Neuronal stem cell (in vitro differentiated cells): ENCODE measurements at regions not wholly inside any gene's neighbourhood (a gene's known extent, or its start where the extent isn't known, plus 50 kb on each side); places are given as distances from the start of the nearest gene placed in this dataset.
"Not testable (repeated sequence)": the region's sequence is repeated elsewhere in the genome, so short reads cannot be mapped to it uniquely, and the experiment has no call there.

Experiments used
- DNase-seq: peaks from one replicate; pipeline ENCODE4 v3.0.0-alpha.2; 2013; ENCODE audit warnings: low spot score
- H2AFZ ChIP-seq: one replicate; pipeline ENCODE4 v1.6.1; 2013; ENCODE audit warnings: mild to moderate bottlenecking, low read length, inconsistent platforms
- H2AK5ac ChIP-seq: 2 replicates; pipeline ENCODE4 v1.6.1; 2013; ENCODE audit warnings: low read depth, mild to moderate bottlenecking, inconsistent platforms, low read length, moderate library complexity, mixed read lengths
- H2BK120ac ChIP-seq: 2 replicates; pipeline ENCODE4 v1.6.1; 2013; ENCODE audit warnings: low read depth, mild to moderate bottlenecking, inconsistent platforms, low read length, moderate library complexity, mixed read lengths
- H2BK12ac ChIP-seq: one replicate; pipeline ENCODE4 v1.6.1; 2013; ENCODE audit warnings: low read length, inconsistent platforms
- H2BK15ac ChIP-seq: 2 replicates; pipeline ENCODE4 v1.6.1; 2013; ENCODE audit warnings: mild to moderate bottlenecking, low read length, inconsistent platforms, mixed read lengths
- H2BK5ac ChIP-seq: one replicate; pipeline ENCODE4 v1.6.1; 2013; ENCODE audit warnings: inconsistent platforms, mild to moderate bottlenecking, low read length, moderate library complexity
- H3K14ac ChIP-seq: one replicate; pipeline ENCODE4 v1.6.1; 2013; ENCODE audit warnings: low read length, inconsistent platforms
- H3K18ac ChIP-seq: 2 replicates; pipeline ENCODE4 v1.6.1; 2013; ENCODE audit warnings: low read length, inconsistent platforms
- H3K23ac ChIP-seq: 2 replicates; pipeline ENCODE4 v1.6.1; 2013; ENCODE audit warnings: low read depth, mild to moderate bottlenecking, mixed read lengths, low read length, inconsistent platforms; ENCODE audit not compliant: poor library complexity
- H3K27ac ChIP-seq: replicated peaks from 3 replicates; pipeline ENCODE4 v1.5.1; 2013; ENCODE audit warnings: low read length, inconsistent platforms
- H3K27me3 ChIP-seq, 3 experiments: 2 replicates each; pipeline ENCODE4 v1.6.1; 2013; ENCODE audit warnings: low read length in 3 of 3, mild to moderate bottlenecking in 2 of 3, inconsistent platforms in 1 of 3, low read depth in 1 of 3, mixed read lengths in 1 of 3, moderate library complexity in 1 of 3; ENCODE audit not compliant: control insufficient read depth in 3 of 3, insufficient read depth in 3 of 3
- H3K36me3 ChIP-seq, 2 donors: replicated peaks in 1 of 2; 2 replicates each; pipeline ENCODE4 v1.6.1; 2013; ENCODE audit warnings: low read length in 2 of 2; ENCODE audit not compliant: control insufficient read depth in 2 of 2, insufficient read depth in 2 of 2
- H3K4ac ChIP-seq: 2 replicates; pipeline ENCODE4 v1.6.1; 2013; ENCODE audit warnings: inconsistent platforms, mild to moderate bottlenecking, low read length, moderate library complexity
- H3K4me1 ChIP-seq, 2 donors: 1 replicate in 1 of 2; 2 replicates in 1 of 2; pipeline ENCODE4 v1.6.1; 2013; ENCODE audit warnings: low read length in 2 of 2, low read depth in 1 of 2; ENCODE audit not compliant: control insufficient read depth in 2 of 2, insufficient read depth in 1 of 2
- H3K4me2 ChIP-seq: one replicate; pipeline ENCODE4 v1.6.1; 2013; ENCODE audit warnings: mild to moderate bottlenecking, low read length, inconsistent platforms; ENCODE audit not compliant: insufficient read depth, poor library complexity, severe bottlenecking
- H3K4me3 ChIP-seq, 2 donors: 2 replicates each; pipeline ENCODE4 v1.5.1; 2013; ENCODE audit warnings: low read length in 2 of 2, mild to moderate bottlenecking in 2 of 2, inconsistent platforms in 1 of 2, moderate library complexity in 1 of 2
- H3K79me1 ChIP-seq: one replicate; pipeline ENCODE4 v1.6.1; 2013; ENCODE audit warnings: low read depth, mild to moderate bottlenecking, inconsistent platforms, low read length, moderate library complexity
- H3K9ac ChIP-seq: one replicate; pipeline ENCODE4 v1.6.1; 2013; ENCODE audit warnings: mild to moderate bottlenecking, low read depth, low read length, inconsistent platforms; ENCODE audit not compliant: poor library complexity
- H3K9me3 ChIP-seq, 2 donors: replicated peaks in 1 of 2; 2 replicates each; pipeline versions ENCODE3 to v1.6.1; 2013; ENCODE audit warnings: low read length in 2 of 2, mild to moderate bottlenecking in 2 of 2, inconsistent platforms in 1 of 2, low read depth in 1 of 2, mixed read lengths in 1 of 2, moderate library complexity in 1 of 2; ENCODE audit not compliant: control insufficient read depth in 2 of 2, insufficient read depth in 1 of 2
- H4K8ac ChIP-seq: one replicate; pipeline ENCODE4 v1.6.1; 2013; ENCODE audit warnings: low read depth, mild to moderate bottlenecking, inconsistent platforms, low read length, moderate library complexity
- H4K91ac ChIP-seq: one replicate; pipeline ENCODE4 v1.6.1; 2013; ENCODE audit warnings: low read length, low read depth, mild to moderate bottlenecking, inconsistent platforms; ENCODE audit not compliant: poor library complexity
- WGBS, 2 donors: extraction: QIAGEN DNeasy Blood & Tissue Kit; methylation state at CpG; one replicate each; pipeline ENCODE4 v1.1.7; 2013; ENCODE audit warnings: missing lambda C conversion rate in 2 of 2, mixed read lengths in 1 of 2; ENCODE audit not compliant: insufficient read length in 2 of 2, insufficient replicate concordance in 1 of 2; ENCODE audit errors: extremely low coverage in 2 of 2; 5-methylcytosine and 5-hydroxymethylcytosine counted together

- DNase-seq = no peak
- H3K4me3 ChIP-seq = no peak overlapping the region
- no peak overlapping the region for H4K91ac ChIP-seq
- WGBS, 2 donors = no CpG with 5 or more reads among the region's 29 CpGs
- H3K14ac ChIP-seq = no peak overlapping the region
- H3K27ac ChIP-seq = no peak overlapping the region
- no peak overlapping the region for H3K9ac ChIP-seq
- H3K36me3 ChIP-seq = no peaks in the 10 kb centered on the region
- no peaks in the 10 kb centered on the region for H3K4me1 ChIP-seq
- H3K4ac ChIP-seq = no peak overlapping the region
- H2BK5ac ChIP-seq = no peak overlapping the region
- H3K18ac ChIP-seq = no peak overlapping the region
- H3K23ac ChIP-seq = no peak overlapping the region
- H2BK15ac ChIP-seq = no peak overlapping the region
- no peak overlapping the region for H2AK5ac ChIP-seq
- H3K79me1 ChIP-seq = no peaks in the 10 kb centered on the region
- peaks cover 0 to 2% of the 10 kb centered on the region in 2 donors for H3K9me3 ChIP-seq
- no peak overlapping the region for H2BK12ac ChIP-seq
- no peak overlapping the region for H2BK120ac ChIP-seq
- H3K27me3 ChIP-seq = no peaks in the 10 kb centered on the region
- H2AFZ ChIP-seq = no peak overlapping the region
- no peak overlapping the region for H3K4me2 ChIP-seq
- no peak overlapping the region for H4K8ac ChIP-seq
Observed at GRCh38 chr17:22203208-22203715, 510.9 kb downstream of the KCNJ18 start.

GRCh38 chr17:22204076-22204475 lies 511.8 kb downstream of the KCNJ18 start:
- not testable (repeated sequence) for H3K4me2 ChIP-seq, H3K36me3 ChIP-seq, H2BK15ac ChIP-seq, H4K91ac ChIP-seq, H3K18ac ChIP-seq, H2BK120ac ChIP-seq, H3K4me3 ChIP-seq, H3K79me1 ChIP-seq, H2BK12ac ChIP-seq, H3K14ac ChIP-seq, H3K4me1 ChIP-seq, DNase-seq, H2AK5ac ChIP-seq, H3K4ac ChIP-seq, H3K27me3 ChIP-seq, H3K9me3 ChIP-seq, H2BK5ac ChIP-seq, H4K8ac ChIP-seq, H2AFZ ChIP-seq, H3K27ac ChIP-seq, H3K23ac ChIP-seq, H3K9ac ChIP-seq
- WGBS, 2 donors = no CpG with 5 or more reads among the region's 13 CpGs

GRCh38 chr17:22210212-22210611 lies 517.9 kb downstream of the KCNJ18 start:
- H3K4me2 ChIP-seq, H3K9ac ChIP-seq, H3K23ac ChIP-seq, H2BK15ac ChIP-seq, H3K27me3 ChIP-seq, H3K14ac ChIP-seq, H2AK5ac ChIP-seq, H3K9me3 ChIP-seq, H3K79me1 ChIP-seq, H2BK120ac ChIP-seq, H4K91ac ChIP-seq, H3K4ac ChIP-seq, DNase-seq, H3K36me3 ChIP-seq, H2BK5ac ChIP-seq, H2BK12ac ChIP-seq, H4K8ac ChIP-seq, H3K4me3 ChIP-seq, H3K4me1 ChIP-seq, H3K18ac ChIP-seq, H2AFZ ChIP-seq, H3K27ac ChIP-seq: not testable (repeated sequence)
- no CpG with 5 or more reads among the region's 12 CpGs for WGBS, 2 donors

- H3K23ac ChIP-seq, H3K9me3 ChIP-seq, H3K4me1 ChIP-seq, H2AFZ ChIP-seq, DNase-seq, H3K14ac ChIP-seq, H3K9ac ChIP-seq, H2AK5ac ChIP-seq, H3K79me1 ChIP-seq, H2BK5ac ChIP-seq, H2BK15ac ChIP-seq, H3K18ac ChIP-seq, H3K4me3 ChIP-seq, H2BK12ac ChIP-seq, H3K27ac ChIP-seq, H3K27me3 ChIP-seq, H3K36me3 ChIP-seq, H3K4me2 ChIP-seq, H4K8ac ChIP-seq, H3K4ac ChIP-seq, H2BK120ac ChIP-seq, H4K91ac ChIP-seq: not testable (repeated sequence)
- no CpG with 5 or more reads among the region's 4 CpGs for WGBS, 2 donors
Observed at GRCh38 chr17:22213169-22213568, 520.8 kb downstream of the KCNJ18 start.
